Tibial artery (tissue), 4 donors: ENCODE measurements at regions not wholly inside any gene's neighbourhood (a gene's known extent, or its start where the extent isn't known, plus 50 kb on each side); places are given as distances from the start of the nearest gene placed in this dataset.
A peak's percentile ranks its signal among the peaks of the same experiment; 100 is the strongest.

ENCODE experiments used
- DNase-seq, 2 donors: peaks; one replicate each; pipeline ENCODE4 v3.0.0-alpha.2; 2019
- H3K27ac ChIP-seq, 2 donors: fragments of 200-600 bp; sonication (generic) in 1 of 2; 1 replicate in 1 of 2; 2 replicates in 1 of 2; pipeline ENCODE4 v1.5.1; 2018 to 2019; ENCODE audit warnings: mild to moderate bottlenecking in 1 of 2
- H3K27me3 ChIP-seq, 2 donors: fragments of 200-600 bp; sonication (generic) in 1 of 2; one replicate each; pipeline versions ENCODE4 v1.5.1 to v1.6.0; 2016 to 2019
- H3K36me3 ChIP-seq, 3 donors: fragments of 200-600 bp; sonication (generic) in 2 of 3; one replicate each; pipeline ENCODE4 v1.5.1; 2016 to 2019; ENCODE audit warnings: mild to moderate bottlenecking in 2 of 3
- H3K4me1 ChIP-seq, 4 donors: fragments of 200-600 bp; sonication (generic) in 2 of 4; 1 replicate in 3 of 4; 2 replicates in 1 of 4; pipeline ENCODE4 v1.5.1; 2016 to 2019
- H3K4me3 ChIP-seq, 2 donors: fragments of 200-600 bp; sonication (generic) in 1 of 2; 1 replicate in 1 of 2; 2 replicates in 1 of 2; pipeline ENCODE4 v1.5.1; 2018 to 2019; ENCODE audit warnings: mild to moderate bottlenecking in 2 of 2
- H3K9me3 ChIP-seq, 3 donors: fragments of 200-600 bp; sonication (generic) in 1 of 3; one replicate each; pipeline ENCODE4 v1.5.1; 2016 to 2019
- CTCF ChIP-seq, 2 experiments: fragments of 200-600 bp in 1 of 2; fragments of 450-650 bp in 1 of 2; IDR thresholded peaks; one replicate each; pipeline ENCODE4 v1.5.1; 2017 to 2019; ENCODE audit warnings: antibody characterized with exemption in 2 of 2, mild to moderate bottlenecking in 1 of 2, moderate library complexity in 1 of 2
- intact Hi-C: fragments of 100-400 bp; cut with DNase I; formaldehyde crosslinking; loops from one replicate; pipeline ENCODE4 v1.15.0; 2023; ENCODE audit warnings: low total_unique reads

DNA sequence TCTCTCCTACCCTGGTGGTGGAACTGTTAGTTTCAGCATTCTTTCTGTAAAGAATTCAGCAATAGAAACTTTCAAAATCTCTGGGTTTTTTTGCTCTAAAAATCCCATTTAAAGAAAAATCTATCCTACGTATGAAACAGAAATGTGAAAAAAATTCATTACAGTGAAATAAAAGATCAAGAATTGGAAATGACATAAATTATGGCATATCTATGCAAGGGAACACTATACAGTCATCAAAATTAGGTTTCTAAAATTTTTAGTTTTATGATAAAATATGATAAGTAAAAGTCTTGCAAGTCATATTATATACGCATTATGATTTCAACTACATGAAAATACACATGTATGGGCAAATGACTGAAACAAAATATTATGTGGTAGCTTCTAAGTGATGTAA lies 342.6 kb downstream of the CETN3 start:
- H3K27me3 ChIP-seq: no peaks in the 10 kb centered on the region
- peaks cover 0 to 23% (median 2%) of the 10 kb centered on the region in 4 donors for H3K4me1 ChIP-seq
- intact Hi-C loops: no loop called here
- no peaks in the 10 kb centered on the region for H3K36me3 ChIP-seq
- no peak for DNase-seq
- H3K27ac ChIP-seq: no peak overlapping the region
- no peak for TF ChIP-seq CTCF (IDR thresholded peaks at IDR 0.05)
- peaks cover 0 to 10% (median 0%) of the 10 kb centered on the region in 3 donors for H3K9me3 ChIP-seq
- no peak overlapping the region for H3K4me3 ChIP-seq

GRCh38 chr5:90056911-90057705 lies 352.4 kb downstream of the CETN3 start:
- H3K27me3 ChIP-seq: no peaks in the 10 kb centered on the region
- no peaks in the 10 kb centered on the region for H3K9me3 ChIP-seq
- DNase-seq: no peak
- H3K36me3 ChIP-seq: no peaks in the 10 kb centered on the region
- intact Hi-C loops: no loop called here
- no peak for TF ChIP-seq CTCF (IDR thresholded peaks at IDR 0.05)
- peaks cover 0 to 54% (median 16%) of the 10 kb centered on the region in 4 donors for H3K4me1 ChIP-seq
- H3K4me3 ChIP-seq: no peak overlapping the region
- H3K27ac ChIP-seq: peak overlapping the region; percentile 66

- Histone ChIP-seq H3K4me3 (no peak overlapping the region), H3K36me3 (no peaks in the 10 kb centered on the region), H3K27ac (peak overlapping the region; percentile 66), H3K27me3 (no peaks in the 10 kb centered on the region), H3K9me3 (no peaks in the 10 kb centered on the region), H3K4me1 (peaks cover 0 to 66% (median 20%) of the 10 kb centered on the region in 4 donors)
- DNase-seq: no peak
- no peak for TF ChIP-seq CTCF (IDR thresholded peaks at IDR 0.05)
- intact Hi-C loops: no loop called here
Measured at GRCh38 chr5:90055831-90056328, 353.7 kb downstream of the CETN3 start.

- Histone ChIP-seq H3K27ac (peak overlapping the region; percentile 66), H3K27me3 (no peaks in the 10 kb centered on the region), H3K9me3 (no peaks in the 10 kb centered on the region), H3K4me1 (peaks cover 0 to 78% (median 22%) of the 10 kb centered on the region in 4 donors), H3K4me3 (no peak overlapping the region), H3K36me3 (no peaks in the 10 kb centered on the region)
- DNase-seq: no peak
- intact Hi-C loops: no loop called here
- TF ChIP-seq CTCF (IDR thresholded peaks at IDR 0.05): no peak
Measured at GRCh38 chr5:90054612-90055011, 354.9 kb downstream of the CETN3 start.

DNA sequence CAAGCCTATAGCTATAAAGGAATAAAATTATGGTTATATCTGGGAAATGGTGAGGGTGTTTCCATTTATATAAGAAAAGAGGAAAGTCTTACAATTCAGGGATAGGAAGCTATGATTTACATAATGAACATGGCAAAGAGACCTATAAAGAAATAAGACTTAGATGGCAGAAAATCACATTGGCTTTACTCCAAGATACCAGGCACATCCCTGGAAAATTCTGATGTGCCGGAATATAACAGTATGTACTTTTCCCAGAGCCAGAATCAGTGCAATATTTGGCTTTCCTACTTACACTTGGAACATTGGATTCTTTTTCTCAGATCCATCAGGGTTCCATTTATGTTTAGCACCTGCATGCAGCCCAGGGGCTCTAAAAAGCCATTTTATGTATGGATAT lies 357.8 kb downstream of the CETN3 start:
- TF ChIP-seq CTCF (IDR thresholded peaks at IDR 0.05): no peak
- Histone ChIP-seq H3K36me3 (no peaks in the 10 kb centered on the region), H3K4me1 (peaks cover 0 to 67% (median 17%) of the 10 kb centered on the region in 4 donors), H3K9me3 (no peaks in the 10 kb centered on the region), H3K4me3 (no peak overlapping the region), H3K27me3 (no peaks in the 10 kb centered on the region), H3K27ac (peak overlapping the region; percentile 24 to 41)
- no peak for DNase-seq
- intact Hi-C loops: no loop called here
